ENCODE measurements at regions not wholly inside any gene's neighbourhood (a gene's known extent, or its start where the extent isn't known, plus 50 kb on each side); places are given as distances from the start of the nearest gene placed in this dataset.
A peak's percentile ranks its signal among the peaks of the same experiment; 100 is the strongest.

GRCh38 chr10:92768104-92768503 lies 78.3 kb downstream of the HHEX start:
- Histone ChIP-seq H3F3A (ENCODE audit: low read depth) (no peaks in the 10 kb centered on the region), H3K4me3 (ENCODE audit: low read length, poor library complexity, severe bottlenecking) (no peak overlapping the region), H2AFZ (ENCODE audit: low read length) (no peak overlapping the region), H3K79me2 (ENCODE audit: insufficient read depth, low read length) (no peaks in the 10 kb centered on the region), H3K27me3 (ENCODE audit: insufficient read depth, low read length, poor library complexity, severe bottlenecking) (no peaks in the 10 kb centered on the region), H4K20me1 (ENCODE audit: insufficient read depth, low read length, poor library complexity, severe bottlenecking) (no peaks in the 10 kb centered on the region), H3K4me1 (ENCODE audit: insufficient read depth, low read length, poor library complexity, severe bottlenecking) (peaks cover under 1% of the 10 kb centered on the region), H3K9me3 (ENCODE audit: insufficient read depth, low read depth, low read length) (no peaks in the 10 kb centered on the region; the same call in 1 of the 2 replicates), H3K9me2 (replicated peaks; ENCODE audit: low read depth, low read length) (no peaks in the 10 kb centered on the region), H3K9ac (ENCODE audit: low read depth, low read length, poor library complexity, severe bottlenecking) (no peak overlapping the region), H3K4me2 (ENCODE audit: low read depth, low read length, poor library complexity, severe bottlenecking) (no peak overlapping the region), H3K36me3 (ENCODE audit: insufficient read depth, low read length) (no peaks in the 10 kb centered on the region)
- TF ChIP-seq EZH2phosphoT487 (IDR thresholded peaks at IDR 0.05; ENCODE audit: borderline replicate concordance) (no peak), CTCF (conservative IDR thresholded peaks at IDR 0.05; ENCODE audit: low read length) (no peak)

- Histone ChIP-seq H3K9ac (ENCODE audit: low read depth, low read length, poor library complexity, severe bottlenecking) (no peak overlapping the region), H3K4me2 (ENCODE audit: low read depth, low read length, poor library complexity, severe bottlenecking) (no peak overlapping the region), H3K4me3 (ENCODE audit: low read length, poor library complexity, severe bottlenecking) (no peak overlapping the region), H3K9me3 (ENCODE audit: insufficient read depth, low read depth, low read length) (no peaks in the 10 kb centered on the region), H3K79me2 (ENCODE audit: insufficient read depth, low read length) (no peaks in the 10 kb centered on the region), H3K36me3 (ENCODE audit: insufficient read depth, low read length) (no peaks in the 10 kb centered on the region), H3F3A (ENCODE audit: low read depth) (no peaks in the 10 kb centered on the region), H4K20me1 (ENCODE audit: insufficient read depth, low read length, poor library complexity, severe bottlenecking) (no peaks in the 10 kb centered on the region), H3K9me2 (replicated peaks; ENCODE audit: low read depth, low read length) (no peaks in the 10 kb centered on the region), H3K4me1 (ENCODE audit: insufficient read depth, low read length, poor library complexity, severe bottlenecking) (peaks cover 9% of the 10 kb centered on the region), H3K27me3 (ENCODE audit: insufficient read depth, low read length, poor library complexity, severe bottlenecking) (no peaks in the 10 kb centered on the region), H2AFZ (ENCODE audit: low read length) (peak overlapping the region; percentile 67)
- TF ChIP-seq EZH2phosphoT487 (IDR thresholded peaks at IDR 0.05; ENCODE audit: borderline replicate concordance) (no peak), CTCF (conservative IDR thresholded peaks at IDR 0.05; ENCODE audit: low read length) (no peak)
Observed at GRCh38 chr10:92773776-92774175, 74.5 kb upstream of the EXOC6 start.

DNA sequence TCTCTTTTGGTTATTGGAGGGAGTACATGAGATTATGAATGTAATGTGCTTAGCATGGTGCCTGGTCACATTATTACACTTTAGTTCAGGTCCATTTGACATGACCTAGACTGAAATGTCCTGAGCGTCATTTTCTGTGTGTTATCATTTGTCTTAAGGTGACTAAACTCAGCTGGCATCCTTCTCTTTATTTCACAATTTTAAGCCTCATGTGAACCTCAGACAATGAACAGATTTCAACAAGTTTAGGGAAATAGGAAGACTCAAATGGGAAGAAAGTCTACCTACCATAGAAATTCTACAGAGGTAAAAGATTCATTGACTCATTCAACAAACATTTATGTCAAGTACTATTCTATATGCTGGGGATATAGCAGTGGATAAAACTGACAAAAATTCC lies 70.2 kb upstream of the EXOC6 start:
- Histone ChIP-seq H4K20me1 (ENCODE audit: insufficient read depth, low read length, poor library complexity, severe bottlenecking) (no peaks in the 10 kb centered on the region), H3K4me3 (ENCODE audit: low read length, poor library complexity, severe bottlenecking) (no peak overlapping the region), H3K9me3 (ENCODE audit: insufficient read depth, low read depth, low read length) (no peaks in the 10 kb centered on the region), H3K9ac (ENCODE audit: low read depth, low read length, poor library complexity, severe bottlenecking) (no peak overlapping the region), H3K27me3 (ENCODE audit: insufficient read depth, low read length, poor library complexity, severe bottlenecking) (no peaks in the 10 kb centered on the region), H3K9me2 (replicated peaks; ENCODE audit: low read depth, low read length) (no peaks in the 10 kb centered on the region), H3K4me1 (ENCODE audit: insufficient read depth, low read length, poor library complexity, severe bottlenecking) (peaks cover 9% of the 10 kb centered on the region), H3F3A (ENCODE audit: low read depth) (no peaks in the 10 kb centered on the region), H2AFZ (ENCODE audit: low read length) (no peak overlapping the region), H3K4me2 (ENCODE audit: low read depth, low read length, poor library complexity, severe bottlenecking) (no peak overlapping the region), H3K36me3 (ENCODE audit: insufficient read depth, low read length) (no peaks in the 10 kb centered on the region), H3K79me2 (ENCODE audit: insufficient read depth, low read length) (no peaks in the 10 kb centered on the region)
- TF ChIP-seq EZH2phosphoT487 (IDR thresholded peaks at IDR 0.05; ENCODE audit: borderline replicate concordance) (no peak), CTCF (conservative IDR thresholded peaks at IDR 0.05; ENCODE audit: low read length) (no peak)
